HEK293 (cell line): ENCODE measurements at regions not wholly inside any gene's neighbourhood (a gene's known extent, or its start where the extent isn't known, plus 50 kb on each side); places are given as distances from the start of the nearest gene placed in this dataset.

Experiments
- CTCF ChIA-PET: fragments of 350-600 bp; formaldehyde crosslinking; extraction: SDS; loops from one replicate; lab custom pipeline; 2021; ENCODE audit warnings: antibody characterized with exemption; lab: Yijun Ruan, JAX
- POLR2A ChIA-PET: fragments of 300-600 bp; formaldehyde crosslinking; extraction: SDS; loops from one replicate; lab custom pipeline; 2020; ENCODE audit warnings: antibody characterized with exemption, inconsistent platforms; lab: Yijun Ruan, JAX
- H3K27ac ChIP-seq: fragments of 200-500 bp; sonication (Bioruptor generic); 2 replicates; pipeline ENCODE4 v1.5.1; 2014; ENCODE audit warnings: low read depth, low read length, control low read depth, inconsistent platforms; ENCODE audit errors: extremely low read depth
- H3K36me3 ChIP-seq, 2 experiments: fragments of 200-500 bp in 1 of 2; sonication (Bioruptor generic) in 1 of 2; 1 replicate in 1 of 2; 2 replicates in 1 of 2; pipeline ENCODE4 v1.5.1; 2014 to 2017; ENCODE audit warnings: inconsistent platforms in 2 of 2, low read length in 2 of 2; ENCODE audit not compliant: control insufficient read depth in 2 of 2, insufficient read depth in 1 of 2
- H3K4me1 ChIP-seq: fragments of 200-500 bp; sonication (Bioruptor generic); 2 replicates; pipeline ENCODE4 v1.5.1; 2014; ENCODE audit warnings: mild to moderate bottlenecking, low read length, inconsistent platforms; ENCODE audit not compliant: control insufficient read depth, insufficient read depth
- H3K4me3 ChIP-seq: 2 replicates; pipeline ENCODE4 v1.5.1; 2011; ENCODE audit warnings: low read depth, mild to moderate bottlenecking, control low read depth, low read length, moderate library complexity
- H3K9me3 ChIP-seq: fragments of 200-500 bp; sonication (Bioruptor generic); 2 replicates; pipeline ENCODE4 v1.5.1; 2014; ENCODE audit warnings: low read depth, low read length, inconsistent platforms; ENCODE audit not compliant: control insufficient read depth, insufficient read depth
- GFI1B ChIP-seq: fragments of 450-650 bp; formaldehyde crosslinking; IDR thresholded peaks from 2 replicates; pipeline ENCODE4 v1.5.1; 2016; ENCODE audit warnings: missing biosample characterization, missing genetic modification characterization
- RBAK ChIP-seq: fragments of 450-650 bp; formaldehyde crosslinking; IDR thresholded peaks from 2 replicates; pipeline ENCODE4 v1.5.1; 2016; ENCODE audit warnings: missing biosample characterization, missing genetic modification characterization
- REPIN1 ChIP-seq: fragments of 450-650 bp; formaldehyde crosslinking; IDR thresholded peaks from 2 replicates; pipeline ENCODE4 v1.5.1; 2017; ENCODE audit warnings: missing biosample characterization, missing genetic modification characterization, low read depth
- SETDB1 ChIP-seq: IDR thresholded peaks from one replicate; pipeline ENCODE4 v1.6.1; 2017; ENCODE audit warnings: mild to moderate bottlenecking, low read length, moderate library complexity, mixed read lengths; ENCODE audit not compliant: insufficient read length
- YY1 ChIP-seq: fragments of 450-650 bp; formaldehyde crosslinking; IDR thresholded peaks from 2 replicates; pipeline ENCODE4 v1.5.1; 2018; ENCODE audit warnings: missing biosample characterization, missing genetic modification characterization
- ZBTB17 ChIP-seq: fragments of 450-650 bp; formaldehyde crosslinking; IDR thresholded peaks from 2 replicates; pipeline ENCODE4 v1.5.1; 2016; ENCODE audit warnings: missing biosample characterization, missing genetic modification characterization
- ZBTB21 ChIP-seq: fragments of 450-650 bp; formaldehyde crosslinking; IDR thresholded peaks from 2 replicates; pipeline ENCODE4 v1.5.1; 2017; ENCODE audit warnings: missing biosample characterization, missing genetic modification characterization
- ZBTB48 ChIP-seq: fragments of 450-650 bp; formaldehyde crosslinking; IDR thresholded peaks from 2 replicates; pipeline ENCODE4 v1.5.1; 2016; ENCODE audit warnings: missing biosample characterization, missing genetic modification characterization
- ZFP3 ChIP-seq: fragments of 450-650 bp; formaldehyde crosslinking; IDR thresholded peaks from 2 replicates; pipeline ENCODE4 v1.5.1; 2016; ENCODE audit warnings: low read depth, missing biosample characterization, missing genetic modification characterization
- ZIC2 ChIP-seq: fragments of 450-650 bp; formaldehyde crosslinking; IDR thresholded peaks from 2 replicates; pipeline ENCODE4 v1.5.1; 2016; ENCODE audit warnings: missing biosample characterization, missing genetic modification characterization
- ZNF121 ChIP-seq: fragments of 450-650 bp; formaldehyde crosslinking; IDR thresholded peaks from 2 replicates; pipeline ENCODE4 v1.5.1; 2016; ENCODE audit warnings: missing biosample characterization, missing genetic modification characterization
- ZNF19 ChIP-seq: fragments of 450-650 bp; formaldehyde crosslinking; IDR thresholded peaks from 2 replicates; pipeline ENCODE4; 2016; ENCODE audit warnings: missing biosample characterization, missing genetic modification characterization, low read depth
- ZNF248 ChIP-seq: fragments of 450-650 bp; formaldehyde crosslinking; IDR thresholded peaks from 2 replicates; pipeline ENCODE4 v1.5.1; 2017; ENCODE audit warnings: missing biosample characterization, missing genetic modification characterization
- ZNF555 ChIP-seq: fragments of 450-650 bp; formaldehyde crosslinking; conservative IDR thresholded peaks from 2 replicates; pipeline ENCODE4 v1.5.1; 2017; ENCODE audit warnings: missing biosample characterization, mild to moderate bottlenecking, missing genetic modification characterization, inconsistent platforms
- ZNF585B ChIP-seq: fragments of 450-650 bp; formaldehyde crosslinking; IDR thresholded peaks from 2 replicates; pipeline ENCODE4 v1.5.1; 2016; ENCODE audit warnings: missing biosample characterization, missing genetic modification characterization
- ZNF610 ChIP-seq: fragments of 450-650 bp; formaldehyde crosslinking; IDR thresholded peaks from 2 replicates; pipeline ENCODE4 v1.5.1; 2016; ENCODE audit warnings: missing biosample characterization, missing genetic modification characterization, borderline replicate concordance
- ZNF621 ChIP-seq: fragments of 450-650 bp; formaldehyde crosslinking; IDR thresholded peaks from 2 replicates; pipeline ENCODE4 v1.5.1; 2017; ENCODE audit warnings: missing biosample characterization, missing genetic modification characterization
- ZNF623 ChIP-seq: fragments of 450-650 bp; formaldehyde crosslinking; IDR thresholded peaks from 2 replicates; pipeline ENCODE4 v1.5.1; 2016; ENCODE audit warnings: missing biosample characterization, missing genetic modification characterization
- ZNF624 ChIP-seq: fragments of 450-650 bp; formaldehyde crosslinking; IDR thresholded peaks from 2 replicates; pipeline ENCODE4 v1.5.1; 2017; ENCODE audit warnings: missing biosample characterization, missing genetic modification characterization
- ZNF701 ChIP-seq: fragments of 450-650 bp; formaldehyde crosslinking; IDR thresholded peaks from 2 replicates; pipeline ENCODE4 v1.5.1; 2016; ENCODE audit warnings: missing biosample characterization, missing genetic modification characterization
- ZNF843 ChIP-seq: fragments of 450-650 bp; formaldehyde crosslinking; IDR thresholded peaks from 2 replicates; pipeline ENCODE4 v1.5.1; 2016; ENCODE audit warnings: missing biosample characterization, missing genetic modification characterization
- TF ChIP-seq, protein P1 (sequence below): fragments of 450-650 bp; formaldehyde crosslinking; IDR thresholded peaks from 2 replicates; pipeline ENCODE4 v1.5.1; 2016; ENCODE audit warnings: missing biosample characterization, missing genetic modification characterization
- TF ChIP-seq, protein P2 (sequence below): fragments of 450-650 bp; formaldehyde crosslinking; IDR thresholded peaks from 2 replicates; pipeline ENCODE4 v1.5.1; 2016; ENCODE audit warnings: missing biosample characterization, missing genetic modification characterization

DNA sequence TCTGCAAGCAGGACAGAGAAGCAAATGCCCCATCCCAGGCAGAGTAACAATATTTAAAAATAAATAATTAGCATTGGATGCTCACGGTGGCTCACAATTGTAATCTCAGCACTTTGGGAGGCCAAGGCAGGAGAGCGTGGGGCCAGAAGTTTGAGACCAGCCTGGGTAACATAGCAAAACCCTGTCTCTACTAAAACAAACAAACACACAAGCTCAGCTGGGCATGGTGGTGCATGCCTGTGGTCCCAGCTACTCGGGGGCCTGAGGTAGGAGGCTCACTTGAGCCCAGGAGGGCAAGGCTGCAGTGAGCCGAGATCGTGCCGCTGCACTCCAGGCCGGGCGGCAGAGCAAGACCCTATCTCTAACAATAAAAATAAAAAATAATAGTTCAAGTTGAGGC is 74.7 kb upstream of the NCOR2 start:
- Histone ChIP-seq H3K4me3 (no peak overlapping the region), H3K36me3 (no peaks in the 10 kb centered on the region), H3K27ac (no peak overlapping the region), H3K4me1 (no peaks in the 10 kb centered on the region), H3K9me3 (no peaks in the 10 kb centered on the region)
- POLR2A ChIA-PET: no interaction called here
- no peak for TF ChIP-seq ZNF843 (tag by site-specific recombination)
- TF ChIP-seq ZIC2 (tag by site-specific recombination): 0 out of 2 replicates have a peak, but pooled peaks have one; percentile 20
- no peak for TF ChIP-seq ZNF585B (tag by site-specific recombination)
- TF ChIP-seq ZNF610 (tag by site-specific recombination): no peak
- no peak for TF ChIP-seq ZNF555 (tag by site-specific recombination)
- no peak for TF ChIP-seq ZNF121 (tag by site-specific recombination)
- TF ChIP-seq ZNF621 (tag by site-specific recombination): no peak
- CTCF ChIA-PET: no interaction called here

DNA sequence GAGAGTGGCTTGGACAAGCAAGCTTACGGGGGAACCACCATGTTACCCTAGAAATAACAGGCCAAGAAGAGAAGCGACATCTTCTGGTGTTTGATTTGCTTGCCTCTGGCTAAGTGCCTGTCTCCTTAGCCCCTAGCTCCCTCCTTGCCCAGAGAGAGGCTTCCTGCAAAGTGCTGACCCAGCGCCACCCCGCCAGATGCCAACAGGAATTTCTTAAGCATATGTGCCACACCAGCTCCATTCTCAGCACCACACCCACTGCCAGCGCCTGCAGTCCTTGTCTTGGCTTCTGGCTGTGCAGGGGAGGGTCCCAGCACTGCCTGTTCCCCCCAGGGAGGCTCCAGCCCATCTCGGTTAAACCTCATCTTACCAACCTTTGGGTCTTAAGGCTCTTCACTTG is 74.2 kb upstream of the NCOR2 start:
- no peaks in the 10 kb centered on the region for H3K9me3 ChIP-seq
- TF ChIP-seq ZNF248 (no peak), RBAK (tag by site-specific recombination) (no peak)
- TF ChIP-seq, all 188 proteins: peak for 0
- H3K27ac ChIP-seq: no peak overlapping the region
- H3K4me1 ChIP-seq: no peaks in the 10 kb centered on the region
- CTCF ChIA-PET: no interaction called here
- H3K36me3 ChIP-seq: no peaks in the 10 kb centered on the region
- POLR2A ChIA-PET: no interaction called here
- H3K4me3 ChIP-seq: no peak overlapping the region

DNA sequence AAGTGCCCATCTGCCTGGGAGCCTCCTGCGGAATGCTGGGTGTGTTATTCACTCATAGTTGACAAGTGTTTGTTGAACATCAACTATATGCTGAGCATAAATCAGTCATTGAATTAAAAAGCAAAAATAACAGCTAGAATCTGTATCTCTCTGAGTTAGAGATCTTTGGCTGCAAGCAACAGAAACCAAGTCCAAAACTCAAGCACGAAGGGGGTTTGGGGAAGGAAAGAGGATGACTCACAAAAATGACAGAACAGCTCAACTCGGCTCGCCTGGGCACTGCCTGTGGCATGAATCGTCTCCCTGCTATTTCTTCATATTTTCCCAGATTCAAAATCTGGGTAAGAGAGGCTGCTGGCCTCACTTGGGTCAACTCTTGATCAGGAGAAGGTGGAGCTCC is 72.6 kb upstream of the NCOR2 start:
- Histone ChIP-seq H3K27ac (no peak overlapping the region), H3K4me3 (no peak overlapping the region), H3K4me1 (no peaks in the 10 kb centered on the region), H3K36me3 (no peaks in the 10 kb centered on the region), H3K9me3 (no peaks in the 10 kb centered on the region)
- TF ChIP-seq, protein P1, sequence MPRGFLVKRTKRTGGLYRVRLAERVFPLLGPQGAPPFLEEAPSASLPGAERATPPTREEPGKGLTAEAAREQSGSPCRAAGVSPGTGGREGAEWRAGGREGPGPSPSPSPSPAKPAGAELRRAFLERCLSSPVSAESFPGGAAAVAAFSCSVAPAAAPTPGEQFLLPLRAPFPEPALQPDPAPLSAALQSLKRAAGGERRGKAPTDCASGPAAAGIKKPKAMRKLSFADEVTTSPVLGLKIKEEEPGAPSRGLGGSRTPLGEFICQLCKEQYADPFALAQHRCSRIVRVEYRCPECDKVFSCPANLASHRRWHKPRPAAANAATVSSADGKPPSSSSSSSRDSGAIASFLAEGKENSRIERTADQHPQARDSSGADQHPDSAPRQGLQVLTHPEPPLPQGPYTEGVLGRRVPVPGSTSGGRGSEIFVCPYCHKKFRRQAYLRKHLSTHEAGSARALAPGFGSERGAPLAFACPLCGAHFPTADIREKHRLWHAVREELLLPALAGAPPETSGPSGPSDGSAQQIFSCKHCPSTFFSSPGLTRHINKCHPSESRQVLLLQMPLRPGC: no peak
- peak; percentile 63 for TF ChIP-seq SETDB1
- CTCF ChIA-PET: interaction anchor here (0.6 to 1.4 kb wide), 2 partner anchors 12 to 157 kb away, joined by 3 to 6 read pairs; no protein-coding TSS in a partner anchor
- POLR2A ChIA-PET: no interaction called here

DNA sequence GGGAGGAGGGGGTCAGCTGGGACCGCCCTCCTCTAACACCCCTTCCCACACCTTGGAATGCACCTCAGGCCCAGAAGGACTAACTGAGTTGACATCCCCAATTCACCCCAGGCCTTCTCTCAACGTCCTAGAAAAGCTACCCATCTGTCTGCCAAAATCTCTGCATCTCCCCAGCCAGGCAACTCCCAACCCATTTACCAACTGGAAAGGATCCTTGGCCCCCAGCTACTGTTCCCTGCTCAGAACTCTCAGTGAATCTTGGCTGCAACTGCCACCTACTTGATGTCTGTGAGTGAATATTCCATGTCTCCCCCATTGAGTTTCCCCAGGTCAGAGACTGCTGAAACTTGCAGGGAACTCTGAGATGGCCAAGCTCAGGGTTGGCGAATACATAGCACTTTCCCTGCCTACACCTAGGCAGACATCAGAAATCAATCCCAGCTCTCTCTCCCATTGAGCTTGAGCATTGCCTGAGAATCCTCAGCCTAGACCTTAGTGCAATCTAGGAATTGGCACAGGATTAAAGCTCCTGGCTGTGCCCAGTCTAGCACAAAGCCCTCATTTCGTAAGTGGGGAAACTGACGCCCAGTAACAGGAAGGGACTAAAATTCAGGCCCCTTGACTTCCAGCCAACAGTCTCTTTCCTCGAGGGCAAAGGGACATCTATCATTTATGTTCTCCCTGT is 71.9 kb upstream of the NCOR2 start:
- H3K9me3 ChIP-seq: no peaks in the 10 kb centered on the region
- H3K4me3 ChIP-seq: no peak overlapping the region
- no peak overlapping the region for H3K27ac ChIP-seq
- no peaks in the 10 kb centered on the region for H3K4me1 ChIP-seq
- H3K36me3 ChIP-seq: no peaks in the 10 kb centered on the region
- CTCF ChIA-PET: no interaction called here
- TF ChIP-seq ZNF19 (tag by site-specific recombination): no peak
- TF ChIP-seq ZBTB17 (tag by site-specific recombination): peak; percentile 75
- TF ChIP-seq, all 188 proteins: peak for 1
- POLR2A ChIA-PET: no interaction called here

DNA sequence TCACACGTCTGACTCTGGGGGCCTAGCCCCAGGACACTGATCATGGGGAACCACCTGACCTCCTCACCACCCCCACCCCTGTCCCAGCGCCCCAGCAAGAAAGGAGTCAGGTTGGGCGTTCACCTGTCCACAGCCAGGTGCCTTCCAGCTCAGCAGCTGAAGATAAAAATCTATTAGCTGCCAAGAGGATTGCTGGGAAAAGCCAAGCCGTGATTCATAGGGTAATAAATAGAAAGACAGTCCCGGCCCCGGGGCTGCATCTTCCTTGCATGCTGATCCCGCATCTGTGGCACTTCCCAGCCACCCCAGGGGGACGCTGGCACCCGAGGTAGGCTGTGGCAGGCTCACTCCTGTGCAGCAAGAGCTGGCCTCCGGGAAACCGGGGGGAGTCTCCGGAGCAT is 70.2 kb upstream of the NCOR2 start:
- no peaks in the 10 kb centered on the region for H3K9me3 ChIP-seq
- H3K36me3 ChIP-seq: no peaks in the 10 kb centered on the region
- H3K27ac ChIP-seq: no peak overlapping the region
- H3K4me1 ChIP-seq: no peaks in the 10 kb centered on the region
- H3K4me3 ChIP-seq: no peak overlapping the region
- TF ChIP-seq ZBTB21: no peak
- no peak for TF ChIP-seq ZNF624 (tag by site-specific recombination)
- no peak for TF ChIP-seq YY1 (tag by site-specific recombination)
- TF ChIP-seq, protein P2, sequence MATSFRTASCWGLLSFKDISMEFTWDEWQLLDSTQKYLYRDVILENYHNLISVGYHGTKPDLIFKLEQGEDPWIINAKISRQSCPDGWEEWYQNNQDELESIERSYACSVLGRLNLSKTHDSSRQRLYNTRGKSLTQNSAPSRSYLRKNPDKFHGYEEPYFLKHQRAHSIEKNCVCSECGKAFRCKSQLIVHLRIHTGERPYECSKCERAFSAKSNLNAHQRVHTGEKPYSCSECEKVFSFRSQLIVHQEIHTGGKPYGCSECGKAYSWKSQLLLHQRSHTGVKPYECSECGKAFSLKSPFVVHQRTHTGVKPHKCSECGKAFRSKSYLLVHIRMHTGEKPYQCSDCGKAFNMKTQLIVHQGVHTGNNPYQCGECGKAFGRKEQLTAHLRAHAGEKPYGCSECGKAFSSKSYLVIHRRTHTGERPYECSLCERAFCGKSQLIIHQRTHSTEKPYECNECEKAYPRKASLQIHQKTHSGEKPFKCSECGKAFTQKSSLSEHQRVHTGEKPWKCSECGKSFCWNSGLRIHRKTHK: no peak
- TF ChIP-seq ZFP3 (tag by site-specific recombination): no peak
- TF ChIP-seq REPIN1 (tag by site-specific recombination): no peak
- TF ChIP-seq ZNF701 (tag by site-specific recombination): no peak
- TF ChIP-seq GFI1B (tag by site-specific recombination): no peak
- TF ChIP-seq ZBTB48 (tag by site-specific recombination): no peak
- TF ChIP-seq ZNF623: no peak
- CTCF ChIA-PET: no interaction called here
- POLR2A ChIA-PET: no interaction called here
